ENCODE measurements at regions not wholly inside any gene's neighbourhood (a gene's known extent, or its start where the extent isn't known, plus 50 kb on each side); places are given as distances from the start of the nearest gene placed in this dataset.

DNA sequence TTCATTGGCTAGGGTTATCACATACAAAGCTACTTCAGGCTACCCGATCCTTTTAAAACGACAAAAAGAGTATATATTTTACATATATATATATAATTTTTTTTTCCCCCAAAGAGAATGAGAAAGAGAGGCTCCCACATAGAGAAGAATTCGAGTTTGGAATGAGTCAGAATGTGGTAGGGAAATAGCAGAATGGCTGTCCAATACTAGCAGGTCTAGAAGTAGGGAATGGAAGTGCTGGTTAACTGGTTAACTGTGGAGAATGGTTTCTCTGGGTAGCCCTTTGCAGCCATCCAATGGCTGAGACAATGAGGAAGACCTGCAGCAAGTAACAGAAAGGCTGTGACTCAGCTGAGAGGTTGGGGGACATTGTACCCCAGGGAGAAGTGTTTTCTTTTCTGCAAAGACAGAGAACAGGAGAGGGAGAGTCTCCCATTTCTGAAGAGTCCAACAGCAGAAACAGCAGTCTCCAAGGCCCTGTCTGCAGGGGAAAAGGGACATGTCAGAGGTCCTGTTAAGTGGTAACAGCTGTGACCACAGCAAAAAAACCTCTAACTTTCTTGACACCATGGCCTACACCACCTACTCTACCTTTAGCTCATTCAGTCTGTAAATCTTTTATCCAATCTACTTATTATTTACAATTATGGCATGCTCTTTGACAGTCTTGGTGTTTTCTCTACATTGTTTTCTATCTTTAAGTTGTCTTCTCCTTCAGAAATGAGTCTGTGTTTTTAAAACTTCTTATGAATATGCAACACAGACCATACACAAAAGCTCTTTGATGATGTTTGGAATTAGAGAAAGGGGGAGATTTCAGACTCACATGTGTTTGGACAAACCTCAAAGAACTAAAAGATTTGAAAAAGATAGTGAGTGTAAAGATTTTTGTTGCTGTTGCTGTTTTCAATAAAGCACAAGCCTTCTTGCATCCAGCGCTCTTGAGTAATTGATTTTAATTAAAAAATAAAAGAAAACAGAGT lies 116.1 kb upstream of the SLC7A14 start:
- TF ChIP-seq, protein P1, sequence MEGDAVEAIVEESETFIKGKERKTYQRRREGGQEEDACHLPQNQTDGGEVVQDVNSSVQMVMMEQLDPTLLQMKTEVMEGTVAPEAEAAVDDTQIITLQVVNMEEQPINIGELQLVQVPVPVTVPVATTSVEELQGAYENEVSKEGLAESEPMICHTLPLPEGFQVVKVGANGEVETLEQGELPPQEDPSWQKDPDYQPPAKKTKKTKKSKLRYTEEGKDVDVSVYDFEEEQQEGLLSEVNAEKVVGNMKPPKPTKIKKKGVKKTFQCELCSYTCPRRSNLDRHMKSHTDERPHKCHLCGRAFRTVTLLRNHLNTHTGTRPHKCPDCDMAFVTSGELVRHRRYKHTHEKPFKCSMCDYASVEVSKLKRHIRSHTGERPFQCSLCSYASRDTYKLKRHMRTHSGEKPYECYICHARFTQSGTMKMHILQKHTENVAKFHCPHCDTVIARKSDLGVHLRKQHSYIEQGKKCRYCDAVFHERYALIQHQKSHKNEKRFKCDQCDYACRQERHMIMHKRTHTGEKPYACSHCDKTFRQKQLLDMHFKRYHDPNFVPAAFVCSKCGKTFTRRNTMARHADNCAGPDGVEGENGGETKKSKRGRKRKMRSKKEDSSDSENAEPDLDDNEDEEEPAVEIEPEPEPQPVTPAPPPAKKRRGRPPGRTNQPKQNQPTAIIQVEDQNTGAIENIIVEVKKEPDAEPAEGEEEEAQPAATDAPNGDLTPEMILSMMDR (conservative IDR thresholded peaks at IDR 0.05), result no peak
- TF ChIP-seq ZFX (IDR thresholded peaks at IDR 0.05), result no peak
